ENCODE measurements at regions not wholly inside any gene's neighbourhood (a gene's known extent, or its start where the extent isn't known, plus 50 kb on each side); places are given as distances from the start of the nearest gene placed in this dataset.

GRCh38 chr5:87137283-87137682, 130.4 kb upstream of the RASA1 start:
- Histone ChIP-seq H3K9ac (replicated peaks; ENCODE audit: extremely low read depth, insufficient read depth, low read length) (no peak overlapping the region), H3K79me2 (ENCODE audit: control insufficient read depth, insufficient read depth, low read length) (no peaks in the 10 kb centered on the region), H3K4me1 (ENCODE audit: control insufficient read depth, extremely low read depth, insufficient read depth, low read length) (no peaks in the 10 kb centered on the region), H3K9me3 (replicated peaks; ENCODE audit: control insufficient read depth, insufficient read depth, low read length) (no peaks in the 10 kb centered on the region), H3K9me1 (replicated peaks; ENCODE audit: control insufficient read depth, extremely low read depth, insufficient read depth, low read length) (no peaks in the 10 kb centered on the region), H2AFZ (ENCODE audit: low read depth, low read length) (no peak overlapping the region), H3K4me2 (ENCODE audit: insufficient read depth, low read length) (no peak overlapping the region), H3K36me3 (ENCODE audit: control insufficient read depth in 2 of 2, extremely low read depth in 1 of 2, insufficient read depth in 2 of 2, low read length in 2 of 2) (no peaks in the 10 kb centered on the region), H4K20me1 (replicated peaks; ENCODE audit: control insufficient read depth, extremely low read depth, insufficient read depth, low read length) (no peaks in the 10 kb centered on the region), H3K27me3 (ENCODE audit: control insufficient read depth in 2 of 2, insufficient read depth in 2 of 2, low read length in 2 of 2) (no peaks in the 10 kb centered on the region), H3K4me3 (replicated peaks in 1 of 3; ENCODE audit: insufficient read depth in 1 of 3, low read depth in 1 of 3, low read length in 3 of 3) (no peak overlapping the region), H3K27ac (ENCODE audit: insufficient read depth, low read depth, low read length) (no peak overlapping the region)
- no peak for DNase-seq (ENCODE audit: low read depth, low spot score)
- intact Hi-C loops (cut with micrococcal nuclease) (no loop called here), dilution Hi-C loops (cut with MboI; ENCODE audit: extremely low pct_ligation_motif_present, low sequenced_read_pairs) (no loop called here)
- ChIA-PET CTCF (interaction anchor here (2.3 kb wide), 1 partner anchor 14 kb away, joined by 8 read pairs; no protein-coding TSS in a partner anchor), POLR2A (no interaction called here)
- TF ChIP-seq EZH2 (IDR thresholded peaks at IDR 0.05; ENCODE audit: borderline replicate concordance, low read depth, low read length, severe bottlenecking) = no peak
- no peak for TF ChIP-seq JUN (IDR thresholded peaks at IDR 0.05; ENCODE audit: borderline replicate concordance, insufficient read depth, insufficient read length, low read depth)
- TF ChIP-seq GATA2 (IDR thresholded peaks at IDR 0.05; ENCODE audit: insufficient read depth, insufficient read length, low read depth, low read length) = no peak
- TF ChIP-seq POLR2A (IDR thresholded peaks at IDR 0.05; ENCODE audit: low read depth, low read length) = no peak
- TF ChIP-seq CTCF (IDR thresholded peaks at IDR 0.05; ENCODE audit: extremely low read depth in 1 of 2, insufficient read depth in 1 of 2, low read depth in 1 of 2, low read length in 2 of 2) = no peak
- no peak for TF ChIP-seq POLR2AphosphoS5 (IDR thresholded peaks at IDR 0.05; ENCODE audit: insufficient read depth, low read depth, low read length)
- no peak for TF ChIP-seq FOS (IDR thresholded peaks at IDR 0.05; ENCODE audit: borderline replicate concordance, insufficient read depth, low read length)
- no peak for TF ChIP-seq MAX (IDR thresholded peaks at IDR 0.05; ENCODE audit: insufficient read depth, insufficient read length)
- no peak for FAIRE-seq
- no TSS peak for BruUV-seq (replicated peaks)
